ENCODE measurements at regions not wholly inside any gene's neighbourhood (a gene's known extent, or its start where the extent isn't known, plus 50 kb on each side); places are given as distances from the start of the nearest gene placed in this dataset.
A peak's percentile ranks its signal among the peaks of the same experiment; 100 is the strongest.

DNA sequence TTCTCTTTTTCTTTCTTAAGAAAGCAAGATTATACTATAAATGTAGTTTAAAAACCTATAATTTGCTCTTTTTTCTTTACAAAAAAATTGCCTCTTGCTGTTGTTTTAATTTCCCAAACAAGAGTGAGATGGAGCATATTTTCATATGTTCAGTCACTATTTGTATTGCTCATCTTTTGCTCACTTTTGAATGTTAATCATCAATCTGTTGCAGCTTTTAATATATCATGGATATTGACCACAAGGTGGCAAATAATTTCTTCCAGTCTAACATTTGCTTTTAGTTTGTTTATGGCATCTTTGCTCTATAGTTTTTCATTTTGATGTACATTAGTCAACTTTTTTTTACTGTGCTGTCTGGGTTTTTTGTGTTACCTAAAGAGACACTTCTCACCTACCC is 112.6 kb upstream of the THRB start:
- Histone ChIP-seq H3K27ac (ENCODE audit: low read depth) (no peak overlapping the region), H3K4me3 (ENCODE audit: low read depth, low read length) (no peak overlapping the region), H3K4me1 (ENCODE audit: insufficient read depth) (no peaks in the 10 kb centered on the region), H3K36me3 (ENCODE audit: insufficient read depth) (no peaks in the 10 kb centered on the region)
- DNase-seq (ENCODE audit: extremely low spot score), result no peak

DNA sequence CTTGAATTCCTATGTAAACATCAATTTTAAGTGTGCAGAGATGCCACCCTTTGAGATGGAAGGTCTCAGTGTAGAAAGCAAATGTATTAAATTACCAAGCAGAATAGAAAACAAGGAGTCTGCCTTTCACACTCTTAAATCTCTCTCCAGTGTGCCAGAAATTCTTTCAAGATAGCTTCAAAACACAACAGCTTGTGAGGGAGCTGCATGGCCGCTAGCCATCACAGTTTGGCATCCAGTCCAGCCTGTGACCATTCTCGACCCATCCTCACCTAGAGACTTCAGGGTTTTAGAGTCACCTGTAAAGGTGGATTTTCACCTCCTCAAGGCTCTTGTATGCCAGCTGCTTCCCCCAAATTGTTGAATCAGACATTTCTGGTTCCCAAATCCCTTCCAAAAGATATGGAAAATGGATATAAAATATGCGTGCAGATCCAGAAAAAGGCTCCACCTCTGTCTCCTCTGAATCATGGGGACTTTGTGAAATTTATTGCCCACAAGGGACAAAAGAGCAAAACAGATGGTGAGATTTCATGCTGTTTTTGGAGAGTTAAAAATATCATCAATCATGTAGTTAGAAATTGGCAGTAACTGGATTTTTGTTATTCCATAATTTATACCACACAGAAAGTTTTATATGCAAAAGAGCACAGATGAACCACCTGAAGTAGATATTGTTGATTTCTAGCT is 114.2 kb upstream of the THRB start:
- DNase-seq (ENCODE audit: extremely low spot score), result no peak
- WGBS, result 56% methylated on average over 3 of the region's 3 CpGs
- no peaks in the 10 kb centered on the region for H3K36me3 ChIP-seq (ENCODE audit: insufficient read depth)
- H3K4me3 ChIP-seq (ENCODE audit: low read depth, low read length), result no peak overlapping the region
- H3K27ac ChIP-seq (ENCODE audit: low read depth), result no peak overlapping the region
- H3K4me1 ChIP-seq (ENCODE audit: insufficient read depth), result no peaks in the 10 kb centered on the region

DNA sequence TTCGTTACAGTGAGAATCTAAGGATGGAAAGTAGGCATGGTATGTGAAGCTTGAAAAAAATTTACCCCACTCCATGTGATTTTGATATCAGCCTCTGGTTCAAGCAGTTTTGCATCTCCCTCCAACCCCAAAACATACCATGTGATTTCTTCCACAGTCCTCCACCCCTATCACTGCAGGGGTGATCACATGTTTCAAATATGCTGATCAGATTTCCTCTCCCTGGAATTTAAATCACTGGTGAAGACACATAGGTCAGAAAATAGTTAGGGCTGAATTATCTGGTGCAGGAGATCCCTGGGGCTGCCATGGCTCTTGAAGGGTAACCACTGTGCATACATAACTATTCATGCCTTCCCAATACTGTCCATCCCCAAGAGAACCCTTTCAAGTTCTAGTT is 119.7 kb upstream of the THRB start:
- WGBS, result 89% methylated on average over 1 of the region's 1 CpG
- DNase-seq (ENCODE audit: extremely low spot score), result no peak
- H3K27ac ChIP-seq (ENCODE audit: low read depth), result no peak overlapping the region
- H3K4me3 ChIP-seq (ENCODE audit: low read depth, low read length), result no peak overlapping the region
- no peaks in the 10 kb centered on the region for H3K36me3 ChIP-seq (ENCODE audit: insufficient read depth)
- H3K4me1 ChIP-seq (ENCODE audit: insufficient read depth), result no peaks in the 10 kb centered on the region

DNA sequence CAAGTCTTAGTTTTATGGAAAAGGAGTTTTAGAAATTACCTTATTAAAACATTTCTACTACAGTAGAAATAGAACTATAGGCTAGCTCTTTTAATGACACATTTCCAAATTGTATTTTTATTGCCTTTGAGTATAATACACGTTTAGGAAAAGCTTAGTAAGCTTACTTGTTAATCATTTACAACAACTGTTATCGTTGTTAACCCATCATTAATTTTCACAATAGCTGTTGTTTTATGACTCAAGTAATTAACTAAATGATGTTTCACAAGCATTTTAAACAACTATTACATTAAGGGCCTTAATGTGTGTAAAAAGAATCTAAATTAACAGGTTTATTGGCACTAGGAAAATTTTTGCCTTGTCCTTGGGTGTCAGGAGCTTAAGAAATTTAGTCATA is 120.5 kb upstream of the THRB start:
- WGBS, result 66% methylated on average over 2 of the region's 2 CpGs
- Histone ChIP-seq H3K4me3 (ENCODE audit: low read depth, low read length) (no peak overlapping the region), H3K36me3 (ENCODE audit: insufficient read depth) (no peaks in the 10 kb centered on the region), H3K27ac (ENCODE audit: low read depth) (no peak overlapping the region), H3K4me1 (ENCODE audit: insufficient read depth) (no peaks in the 10 kb centered on the region)
- no peak for DNase-seq (ENCODE audit: extremely low spot score)

DNA sequence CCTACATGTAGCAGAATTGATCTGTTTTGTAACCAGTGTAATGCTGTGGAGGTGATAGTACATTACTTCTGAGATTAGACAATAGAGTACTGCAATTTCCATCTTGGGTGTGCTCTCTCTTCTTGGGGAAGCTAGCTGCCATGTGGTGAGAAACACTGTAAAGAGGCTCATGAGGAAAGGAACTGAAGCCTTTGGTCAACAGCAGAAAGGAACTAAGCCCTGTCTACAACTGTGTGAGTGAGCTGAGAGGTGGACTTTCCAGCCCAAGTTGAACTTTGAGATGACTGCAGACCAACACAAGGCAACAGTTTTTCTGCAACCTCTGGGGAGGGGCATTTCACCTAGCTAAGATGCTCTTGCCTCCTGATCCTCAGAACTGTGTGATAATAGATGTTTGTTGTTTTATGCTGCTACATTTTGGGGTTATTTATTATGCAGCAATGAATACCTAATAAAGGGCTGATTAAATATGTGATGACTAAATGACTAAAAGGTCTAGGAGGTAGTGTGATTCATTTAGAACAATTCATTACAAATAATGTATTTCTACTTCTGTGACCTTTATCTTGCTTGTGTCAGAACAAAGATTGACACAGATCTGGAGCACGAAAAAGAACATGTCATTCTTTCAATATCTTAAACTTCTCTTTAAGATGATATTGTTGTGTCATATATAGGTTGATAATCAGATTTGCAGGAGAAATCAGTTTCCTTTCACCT is 121.6 kb upstream of the THRB start:
- WGBS, result 88% methylated on average over 1 of the region's 1 CpG
- H3K36me3 ChIP-seq (ENCODE audit: insufficient read depth), result no peaks in the 10 kb centered on the region
- no peak overlapping the region for H3K4me3 ChIP-seq (ENCODE audit: low read depth, low read length)
- H3K27ac ChIP-seq (ENCODE audit: low read depth), result no peak overlapping the region
- DNase-seq (ENCODE audit: extremely low spot score), result no peak
- no peaks in the 10 kb centered on the region for H3K4me1 ChIP-seq (ENCODE audit: insufficient read depth)

DNA sequence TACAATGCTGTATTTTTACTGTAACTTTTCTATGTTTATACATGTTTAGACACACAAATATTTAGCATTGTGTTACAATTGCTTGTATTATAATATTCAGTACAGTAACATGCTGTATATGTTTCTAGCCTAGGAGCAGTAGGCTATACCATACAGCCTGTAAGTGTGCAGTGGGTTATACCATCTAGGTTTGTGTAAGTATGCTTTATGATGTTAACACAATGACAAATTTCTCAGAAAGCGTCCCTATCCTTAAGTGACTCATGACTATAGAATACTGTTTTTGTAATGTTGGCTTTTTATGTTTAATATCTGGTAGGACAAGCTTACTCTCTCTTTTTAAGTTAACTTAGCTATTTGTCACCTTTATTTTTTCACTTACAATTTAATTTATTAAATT is 127.5 kb upstream of the THRB start:
- no peak for DNase-seq (ENCODE audit: extremely low spot score)
- WGBS, result 74% methylated on average over 1 of the region's 1 CpG
- H3K4me3 ChIP-seq (ENCODE audit: low read depth, low read length), result no peak overlapping the region
- no peak overlapping the region for H3K27ac ChIP-seq (ENCODE audit: low read depth)
- H3K4me1 ChIP-seq (ENCODE audit: insufficient read depth), result no peaks in the 10 kb centered on the region
- H3K36me3 ChIP-seq (ENCODE audit: insufficient read depth), result no peaks in the 10 kb centered on the region

DNA sequence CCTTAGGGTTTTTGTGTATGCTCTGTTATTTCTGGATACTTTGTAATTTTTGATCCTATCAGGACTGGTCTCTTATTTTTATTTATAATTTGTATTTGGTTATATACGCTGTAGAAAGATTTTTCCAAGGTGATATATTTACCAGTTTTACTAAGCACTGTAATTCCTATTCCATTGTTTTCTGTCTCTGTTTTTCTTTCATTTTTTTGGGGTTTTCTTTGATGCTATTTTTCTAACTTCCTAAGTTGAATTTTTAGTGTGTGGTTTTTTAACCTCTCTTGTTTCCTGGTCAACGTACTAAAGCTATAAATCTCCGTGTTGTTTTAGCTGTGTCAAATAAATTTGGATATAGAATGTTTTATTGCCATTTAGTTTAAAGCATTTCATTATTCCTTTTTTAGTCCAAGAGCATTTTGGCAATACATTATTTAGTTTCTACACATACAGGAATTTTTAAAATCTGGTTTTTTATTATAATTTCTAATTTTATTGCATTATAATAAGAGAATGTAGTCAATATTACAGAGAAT is 128.1 kb upstream of the THRB start:
- WGBS, result 62% methylated on average over 3 of the region's 3 CpGs
- Histone ChIP-seq H3K4me3 (ENCODE audit: low read depth, low read length) (no peak overlapping the region), H3K27ac (ENCODE audit: low read depth) (no peak overlapping the region), H3K4me1 (ENCODE audit: insufficient read depth) (no peaks in the 10 kb centered on the region), H3K36me3 (ENCODE audit: insufficient read depth) (no peaks in the 10 kb centered on the region)
- no peak for DNase-seq (ENCODE audit: extremely low spot score)

DNA sequence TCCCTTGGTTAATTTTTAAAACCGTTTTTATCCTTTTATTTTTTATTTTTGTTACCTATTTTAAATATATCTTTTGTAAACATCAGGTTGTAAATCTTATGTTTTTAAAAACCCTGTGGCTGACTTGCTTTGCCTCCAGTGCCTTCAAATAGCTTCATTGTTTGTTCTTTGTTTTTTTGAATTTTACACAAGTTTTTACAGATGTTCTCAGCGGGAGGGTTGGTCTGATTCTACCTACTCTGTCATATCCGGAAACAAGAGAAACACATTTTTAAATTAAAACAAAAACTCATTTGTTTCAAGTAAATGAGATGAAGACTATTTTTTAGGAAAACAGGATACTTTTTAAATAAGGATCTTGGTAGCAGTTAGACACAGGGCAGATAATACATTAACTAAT is 129.0 kb upstream of the THRB start:
- Histone ChIP-seq H3K4me3 (ENCODE audit: low read depth, low read length) (no peak overlapping the region), H3K27ac (ENCODE audit: low read depth) (no peak overlapping the region), H3K36me3 (ENCODE audit: insufficient read depth) (no peaks in the 10 kb centered on the region), H3K4me1 (ENCODE audit: insufficient read depth) (no peaks in the 10 kb centered on the region)
- WGBS, result 76% methylated on average over 3 of the region's 3 CpGs
- DNase-seq (ENCODE audit: extremely low spot score), result no peak

DNA sequence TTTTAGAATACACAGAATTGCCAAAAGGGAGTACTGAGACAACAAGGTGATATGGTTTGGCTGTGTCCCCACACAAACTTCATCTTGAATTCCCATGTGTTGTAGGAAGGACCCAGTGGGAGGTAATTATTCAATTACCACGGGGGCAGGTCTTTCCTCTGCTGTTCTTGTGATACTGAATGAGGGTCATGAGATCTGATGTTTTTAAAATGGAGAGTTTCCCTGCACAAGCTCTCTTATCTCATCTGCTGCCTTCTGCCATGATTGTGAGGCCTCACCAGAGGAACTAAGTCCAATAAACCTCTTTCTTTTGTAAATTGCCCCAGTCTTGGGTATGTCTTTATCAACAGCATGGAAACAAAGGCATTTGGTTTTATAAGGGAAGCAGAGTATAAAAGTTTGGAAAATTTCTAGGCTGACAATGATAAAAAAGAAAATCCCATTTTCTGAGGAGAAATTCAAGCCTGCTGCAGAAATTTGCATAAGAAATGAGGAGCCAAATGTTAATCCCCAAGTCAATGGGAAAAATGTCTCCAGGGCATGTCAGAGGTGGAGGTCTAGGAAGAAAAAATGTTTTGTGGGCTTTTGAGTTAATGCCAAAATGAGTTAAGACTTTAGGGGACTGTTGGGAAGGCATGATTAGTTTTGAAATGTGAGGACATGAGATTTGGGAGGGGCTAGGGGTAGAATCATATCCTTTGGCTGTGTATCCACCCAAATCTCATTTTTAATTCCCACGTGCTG is 130.5 kb upstream of the THRB start:
- H3K4me1 ChIP-seq (ENCODE audit: insufficient read depth), result no peaks in the 10 kb centered on the region
- no peaks in the 10 kb centered on the region for H3K36me3 ChIP-seq (ENCODE audit: insufficient read depth)
- no peak for DNase-seq (ENCODE audit: extremely low spot score)
- no peak overlapping the region for H3K4me3 ChIP-seq (ENCODE audit: low read depth, low read length)
- no peak overlapping the region for H3K27ac ChIP-seq (ENCODE audit: low read depth)
- WGBS, result 68% methylated on average over 2 of the region's 2 CpGs

DNA sequence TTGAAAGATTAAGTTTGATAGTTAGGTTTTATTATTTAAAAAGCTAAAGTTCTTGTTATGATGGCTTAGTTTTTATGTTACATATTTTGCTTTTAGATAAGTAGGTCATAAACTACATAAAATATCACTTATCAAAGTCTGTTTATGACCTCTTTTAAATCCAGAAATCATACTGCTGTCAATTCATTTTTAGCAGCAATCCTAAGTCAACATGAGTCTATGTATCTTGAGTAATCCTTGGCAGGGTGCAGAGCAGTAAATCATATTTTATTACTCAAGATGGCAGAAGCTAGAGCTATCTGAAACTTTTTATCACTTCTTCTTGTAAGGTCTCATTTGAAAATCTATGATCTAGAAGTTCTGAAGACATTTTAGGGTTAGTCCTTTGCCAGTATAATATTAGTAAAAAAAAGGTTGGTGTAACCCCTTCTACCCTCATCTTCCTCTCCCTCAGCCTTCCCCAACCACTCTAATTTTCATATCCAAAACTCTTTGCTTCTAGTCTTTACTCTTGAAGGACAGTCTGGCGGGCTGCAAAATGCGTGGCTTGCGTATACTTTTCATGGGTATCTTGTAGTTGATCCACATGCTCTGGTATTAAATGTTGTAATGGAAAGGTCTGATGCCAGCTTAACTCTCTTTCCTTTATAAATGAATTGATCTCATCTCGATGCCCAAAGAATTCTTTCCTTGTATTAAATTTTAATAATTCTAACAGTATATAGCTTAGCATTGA is 134.0 kb upstream of the THRB start:
- H3K27ac ChIP-seq (ENCODE audit: low read depth), result no peak overlapping the region

DNA sequence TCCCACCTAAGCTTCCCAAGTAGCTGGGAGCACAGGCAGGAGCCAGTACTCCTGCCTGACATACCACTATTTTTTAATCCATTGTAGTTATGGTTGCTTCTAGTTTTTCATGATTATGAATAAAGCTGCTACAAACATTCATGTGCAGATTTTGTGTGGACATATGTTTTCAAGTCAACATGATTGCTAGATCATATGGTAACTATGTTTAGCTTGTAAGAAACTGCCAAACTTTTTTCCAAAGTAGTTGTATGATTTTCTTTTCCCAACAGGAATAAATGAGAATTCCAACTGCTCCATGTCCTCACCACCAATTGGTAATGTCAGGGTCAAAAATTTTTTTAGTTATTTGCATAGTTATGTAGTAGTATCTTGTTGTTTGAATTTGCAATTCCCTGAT is 136.8 kb upstream of the THRB start:
- Histone ChIP-seq H3K27ac (ENCODE audit: low read depth) (no peak overlapping the region), H3K4me1 (ENCODE audit: insufficient read depth) (no peaks in the 10 kb centered on the region), H3K36me3 (ENCODE audit: insufficient read depth) (no peaks in the 10 kb centered on the region), H3K4me3 (ENCODE audit: low read depth, low read length) (no peak overlapping the region)
- DNase-seq (ENCODE audit: extremely low spot score), result no peak

More for the DNA sequence above, 134.0 kb upstream of the THRB start:
- WGBS, result 92% methylated on average over 4 of the region's 4 CpGs
- DNase-seq (ENCODE audit: extremely low spot score), result peak; percentile 18
- Histone ChIP-seq H3K4me1 (ENCODE audit: insufficient read depth) (no peaks in the 10 kb centered on the region), H3K36me3 (ENCODE audit: insufficient read depth) (no peaks in the 10 kb centered on the region), H3K4me3 (ENCODE audit: low read depth, low read length) (no peak overlapping the region)

DNA sequence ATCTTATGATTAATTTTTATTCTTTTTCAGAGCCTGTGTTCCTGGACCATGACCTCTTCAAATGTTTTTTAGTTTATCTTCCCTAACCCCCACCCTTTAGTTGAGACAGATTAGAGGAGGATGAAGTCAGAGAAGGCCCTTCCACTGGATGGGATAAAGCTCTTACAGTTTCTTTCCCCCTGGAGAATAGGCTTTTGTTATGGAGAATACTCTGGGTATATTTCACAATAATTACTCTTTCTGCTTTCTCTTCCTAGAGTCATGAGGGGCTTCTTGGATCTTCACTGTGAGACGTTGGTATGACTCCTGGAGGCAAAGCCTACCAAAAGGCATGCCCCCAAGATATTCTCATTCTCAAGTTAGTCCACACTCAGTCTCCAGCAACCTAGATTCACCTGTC is 144.4 kb upstream of the THRB start:
- Histone ChIP-seq H3K4me1 (ENCODE audit: insufficient read depth) (no peaks in the 10 kb centered on the region), H3K36me3 (ENCODE audit: insufficient read depth) (no peaks in the 10 kb centered on the region), H3K27ac (ENCODE audit: low read depth) (no peak overlapping the region), H3K4me3 (ENCODE audit: low read depth, low read length) (no peak overlapping the region)
- DNase-seq (ENCODE audit: extremely low spot score), result no peak
- 94% methylated on average over 1 of the region's 1 CpG for WGBS

DNA sequence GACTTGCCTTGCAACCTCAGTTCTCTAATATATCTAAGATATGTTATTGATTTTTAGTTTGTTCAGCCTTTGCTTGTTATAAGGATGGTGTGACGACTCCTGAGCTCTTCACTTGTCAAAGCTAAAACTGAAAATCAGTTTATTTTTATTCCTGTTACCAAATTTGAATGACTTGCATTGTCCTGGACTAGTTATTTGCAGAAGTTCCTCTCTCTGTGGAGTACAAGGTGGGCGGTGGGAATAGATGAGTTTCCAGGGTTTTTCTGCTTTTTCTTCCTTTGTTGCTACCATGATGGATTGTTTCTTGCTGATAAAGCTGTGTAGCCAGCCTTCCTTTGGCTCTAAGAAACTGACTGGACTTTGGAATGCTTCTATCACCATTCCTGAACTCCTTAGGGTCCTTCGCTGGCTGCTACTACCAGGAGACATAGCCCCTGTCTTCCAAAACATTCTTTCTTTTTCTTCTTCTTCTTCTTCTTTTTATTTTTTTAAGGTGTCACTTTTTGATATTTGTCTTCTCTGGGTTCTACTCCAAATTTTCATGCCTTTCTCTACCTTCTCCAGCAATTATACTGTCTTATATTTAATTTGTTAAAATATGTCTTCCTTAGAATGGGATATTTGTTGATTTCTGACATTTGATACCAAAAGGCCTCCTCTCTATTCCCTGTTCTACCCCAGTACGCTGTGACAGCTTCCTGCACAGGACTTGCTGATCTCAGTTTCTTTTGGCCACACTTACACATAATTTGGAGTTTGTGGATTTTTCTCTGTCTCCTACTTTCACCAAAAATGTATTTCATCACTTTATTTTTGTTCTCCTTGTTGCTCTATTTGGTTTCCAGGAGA is 145.1 kb upstream of the THRB start:
- no peak overlapping the region for H3K27ac ChIP-seq (ENCODE audit: low read depth)
- no peak overlapping the region for H3K4me3 ChIP-seq (ENCODE audit: low read depth, low read length)
- WGBS, result 94% methylated on average over 4 of the region's 4 CpGs
- DNase-seq (ENCODE audit: extremely low spot score), result no peak
- no peaks in the 10 kb centered on the region for H3K36me3 ChIP-seq (ENCODE audit: insufficient read depth)
- no peaks in the 10 kb centered on the region for H3K4me1 ChIP-seq (ENCODE audit: insufficient read depth)
